IMR-90 (cell line): ENCODE measurements at regions not wholly inside any gene's neighbourhood (a gene's known extent, or its start where the extent isn't known, plus 50 kb on each side); places are given as distances from the start of the nearest gene placed in this dataset.

Experiments
- ATAC-seq: fragments of 200-7000 bp; cut with Tn5 transposase; 2 replicates; pipeline ENCODE4 v1.9.1; 2020; ENCODE audit warnings: low read depth, mild to moderate bottlenecking, moderate library complexity
- BruUV-seq: library from RNA; stranded (reverse); fragments of 400-500 nt; replicated peaks from 2 replicates; lab custom pipeline; 2021; lab: Mats Ljungman, UMichigan
- CTCF ChIA-PET: fragments of 300-600 bp; formaldehyde crosslinking; extraction: SDS; loops from one replicate; lab custom pipeline; 2021; ENCODE audit warnings: antibody characterized with exemption; lab: Yijun Ruan, JAX
- POLR2A ChIA-PET: fragments of 300-600 bp; sonication (Branson Sonifier 250); formaldehyde crosslinking; loops from one replicate; lab custom pipeline; 2022; ENCODE audit warnings: antibody characterized with exemption; ENCODE audit not compliant: unreplicated experiment; lab: Charles Lee
- DNase-seq: peaks from one replicate; pipeline ENCODE4 v3.0.0; 2013
- H2AFZ ChIP-seq: replicated peaks from 2 replicates; pipeline ENCODE3; 2013; ENCODE audit warnings: low read length, mild to moderate bottlenecking; ENCODE audit not compliant: poor library complexity
- H2AK5ac ChIP-seq: 2 replicates; pipeline ENCODE4 v1.6.1; 2013; ENCODE audit warnings: low read depth, low read length, inconsistent platforms
- H2AK9ac ChIP-seq: replicated peaks from 2 replicates; pipeline ENCODE3; 2013; ENCODE audit warnings: mild to moderate bottlenecking, low read depth, low read length, moderate library complexity; ENCODE audit not compliant: poor library complexity
- H2BK120ac ChIP-seq: 2 replicates; pipeline ENCODE4 v1.6.1; 2013; ENCODE audit warnings: low read depth, low read length, inconsistent platforms
- H2BK15ac ChIP-seq: 3 replicates; pipeline ENCODE4 v1.6.1; 2013; ENCODE audit warnings: low read depth, low read length, inconsistent platforms
- H2BK20ac ChIP-seq: 2 replicates; pipeline ENCODE4 v1.6.1; 2013; ENCODE audit warnings: low read depth, mild to moderate bottlenecking, inconsistent platforms, low read length, moderate library complexity
- H2BK5ac ChIP-seq: 2 replicates; pipeline ENCODE4 v1.6.1; 2013; ENCODE audit warnings: mild to moderate bottlenecking, low read depth, low read length, inconsistent platforms; ENCODE audit not compliant: poor library complexity, severe bottlenecking
- H3K14ac ChIP-seq: replicated peaks from 2 replicates; pipeline ENCODE4 v1.6.1; 2013; ENCODE audit warnings: low read depth, low read length, inconsistent platforms
- H3K18ac ChIP-seq: 2 replicates; pipeline ENCODE4 v1.6.1; 2013; ENCODE audit warnings: low read depth, low read length, control low read depth
- H3K23ac ChIP-seq: 2 replicates; pipeline ENCODE4 v1.6.1; 2013; ENCODE audit warnings: low read depth, low read length, inconsistent platforms
- H3K27ac ChIP-seq: 2 replicates; pipeline ENCODE4 v1.5.1; 2013; ENCODE audit warnings: mild to moderate bottlenecking, control low read depth, low read length; ENCODE audit not compliant: insufficient read depth
- H3K27me3 ChIP-seq: 2 replicates; pipeline ENCODE4 v1.6.1; 2013; ENCODE audit warnings: low read length; ENCODE audit not compliant: control insufficient read depth, insufficient read depth
- H3K36me3 ChIP-seq: 2 replicates; pipeline ENCODE4 v1.6.1; 2013; ENCODE audit warnings: low read length, mixed read lengths; ENCODE audit not compliant: control insufficient read depth, insufficient read depth
- H3K4ac ChIP-seq: 2 replicates; pipeline ENCODE4 v1.6.1; 2013; ENCODE audit warnings: low read depth, low read length, inconsistent platforms
- H3K4me1 ChIP-seq: 2 replicates; pipeline ENCODE4 v1.6.1; 2013; ENCODE audit warnings: low read length, mixed read lengths; ENCODE audit not compliant: control insufficient read depth, insufficient read depth
- H3K4me2 ChIP-seq: 2 replicates; pipeline ENCODE4 v1.6.1; 2013; ENCODE audit warnings: low read depth, mild to moderate bottlenecking, control low read depth, low read length, moderate library complexity
- H3K4me3 ChIP-seq: 2 replicates; pipeline ENCODE4 v1.5.1; 2013; ENCODE audit warnings: low read depth, mild to moderate bottlenecking, control low read depth, low read length, moderate library complexity; ENCODE audit not compliant: insufficient read depth
- H3K56ac ChIP-seq: 2 replicates; pipeline ENCODE4 v1.6.1; 2013; ENCODE audit warnings: low read length, inconsistent platforms; ENCODE audit not compliant: insufficient read depth; ENCODE audit errors: extremely low read depth
- H3K79me1 ChIP-seq, 2 experiments: 2 replicates each; pipeline ENCODE4 v1.6.1; 2013; ENCODE audit warnings: low read length in 2 of 2, inconsistent platforms in 1 of 2, low read depth in 1 of 2
- H3K9ac ChIP-seq: 2 replicates; pipeline ENCODE4 v1.6.1; 2013; ENCODE audit warnings: low read depth, low read length, control low read depth
- H3K9me1 ChIP-seq: 2 replicates; pipeline ENCODE4 v1.6.1; 2013; ENCODE audit warnings: low read length, inconsistent platforms; ENCODE audit not compliant: insufficient read depth
- H3K9me3 ChIP-seq: 2 replicates; pipeline ENCODE4 v1.6.1; 2013; ENCODE audit warnings: low read length; ENCODE audit not compliant: control insufficient read depth, insufficient read depth
- H4K20me1 ChIP-seq: 2 replicates; pipeline ENCODE4 v1.6.1; 2013; ENCODE audit warnings: low read length, inconsistent platforms; ENCODE audit not compliant: insufficient read depth
- H4K5ac ChIP-seq: 2 replicates; pipeline ENCODE4 v1.6.1; 2013; ENCODE audit warnings: mild to moderate bottlenecking, low read depth, low read length, control low read depth
- H4K8ac ChIP-seq, 2 experiments: 2 replicates each; pipeline ENCODE4 v1.6.1; 2013; ENCODE audit warnings: low read depth in 2 of 2, low read length in 2 of 2, control low read depth in 1 of 2, inconsistent platforms in 1 of 2
- H4K91ac ChIP-seq: 2 replicates; pipeline ENCODE4 v1.6.1; 2013; ENCODE audit warnings: low read depth, low read length, inconsistent platforms; ENCODE audit not compliant: insufficient read depth
- BHLHE40 ChIP-seq: fragments of 150-350 bp; IDR thresholded peaks from 2 replicates; pipeline ENCODE4 v1.6.1; 2016; ENCODE audit warnings: mild to moderate bottlenecking, low read depth, low read length
- CEBPB ChIP-seq: IDR thresholded peaks from 2 replicates; pipeline ENCODE4 v1.6.1; 2012; ENCODE audit warnings: low read depth, low read length, improper control_type of control experiment
- CTCF ChIP-seq: conservative IDR thresholded peaks from 2 replicates; pipeline ENCODE4 v1.5.1; 2012; ENCODE audit warnings: mild to moderate bottlenecking, low read depth, low read length, improper control_type of control experiment
- ELK1 ChIP-seq: fragments of 150-350 bp; IDR thresholded peaks from 2 replicates; pipeline ENCODE4 v1.6.1; 2016; ENCODE audit warnings: low read depth, mild to moderate bottlenecking, low read length, moderate library complexity, borderline replicate concordance
- FOS ChIP-seq: fragments of 150-350 bp; IDR thresholded peaks from 2 replicates; pipeline ENCODE4 v1.6.1; 2016; ENCODE audit warnings: low read depth, low read length
- MAZ ChIP-seq: IDR thresholded peaks from 2 replicates; pipeline ENCODE4 v1.6.1; 2012; ENCODE audit warnings: low read depth, mild to moderate bottlenecking, low read length, improper control_type of control experiment, moderate library complexity, borderline replicate concordance
- MXI1 ChIP-seq: IDR thresholded peaks from 2 replicates; pipeline ENCODE4 v1.6.1; 2012; ENCODE audit warnings: low read depth, mild to moderate bottlenecking, low read length, moderate library complexity, borderline replicate concordance
- RAD21 ChIP-seq: IDR thresholded peaks from 2 replicates; pipeline ENCODE4 v1.6.1; 2012; ENCODE audit warnings: low read length, improper control_type of control experiment
- RFX5 ChIP-seq: IDR thresholded peaks from 2 replicates; pipeline ENCODE4 v1.8.0; 2012; ENCODE audit warnings: low read depth, mild to moderate bottlenecking, low read length, moderate library complexity
- SMC3 ChIP-seq: fragments of 150-350 bp; IDR thresholded peaks from 2 replicates; pipeline ENCODE4 v1.6.1; 2016; ENCODE audit warnings: low read depth, mild to moderate bottlenecking, antibody characterized with exemption, low read length, moderate library complexity
- USF2 ChIP-seq: fragments of 150-350 bp; IDR thresholded peaks from 2 replicates; pipeline ENCODE4 v1.6.1; 2017; ENCODE audit warnings: mild to moderate bottlenecking, antibody characterized with exemption, low read length, low read depth
- WGBS, 2 experiments: methylation state at CpG; one replicate each; pipeline versions ENCODE4 v1.1.5 to v1.1.7; 2013; ENCODE audit warnings: missing lambda C conversion rate in 2 of 2; ENCODE audit not compliant: insufficient read length in 1 of 2; ENCODE audit errors: extremely low coverage in 2 of 2; 5-methylcytosine and 5-hydroxymethylcytosine counted together
- dilution Hi-C: fragments of 300-500 bp; cut with HindIII; formaldehyde crosslinking; loops from one replicate; pipeline ENCODE4 v1.14.3; 2018; ENCODE audit warnings: low sequenced_read_pairs; ENCODE audit not compliant: unreplicated experiment
- in situ Hi-C: fragments of 300-500 bp; cut with MboI; formaldehyde crosslinking; loops from 3 replicates; pipeline ENCODE4 v1.14.3; 2019; ENCODE audit warnings: low sequenced_read_pairs, inconsistent platforms, mixed read lengths
- intact Hi-C: fragments of 100-400 bp; cut with micrococcal nuclease; formaldehyde crosslinking; loops from 2 replicates; pipeline ENCODE4 v1.10.0; 2022

GRCh38 chr9:105091004-105091640 is 153.3 kb upstream of the SLC44A1 start:
- no peaks in the 10 kb centered on the region for H3K27me3 ChIP-seq
- no peaks in the 10 kb centered on the region for H3K9me1 ChIP-seq
- no peak overlapping the region for H2BK5ac ChIP-seq
- no peak overlapping the region for H3K4me2 ChIP-seq
- H3K4ac ChIP-seq: no peak overlapping the region
- no peak overlapping the region for H2AFZ ChIP-seq
- dilution Hi-C loops: no loop called here
- no peak overlapping the region for H2BK120ac ChIP-seq
- H3K36me3 ChIP-seq: no peaks in the 10 kb centered on the region
- TF ChIP-seq BHLHE40: no peak
- no peak for TF ChIP-seq FOS
- no peak for TF ChIP-seq CTCF
- no peak for TF ChIP-seq CEBPB
- TF ChIP-seq RAD21: no peak
- TF ChIP-seq ELK1: no peak
- TF ChIP-seq MAZ: no peak
- no peak for TF ChIP-seq USF2
- TF ChIP-seq RFX5: no peak
- TF ChIP-seq MXI1: no peak
- TF ChIP-seq SMC3: no peak
- no peak overlapping the region for H3K14ac ChIP-seq
- no peak overlapping the region for H3K4me3 ChIP-seq
- H3K18ac ChIP-seq: no peak overlapping the region
- H3K79me1 ChIP-seq: no peaks in the 10 kb centered on the region
- no peak overlapping the region for H3K9ac ChIP-seq
- no peak overlapping the region for H3K56ac ChIP-seq
- POLR2A ChIA-PET: no interaction called here
- H4K8ac ChIP-seq: no peak overlapping the region
- DNase-seq (no peak), ATAC-seq (no peak)
- WGBS, 2 experiments: 20% methylated on average over 1 of the region's 4 CpGs; no CpG with 5 or more reads in 1 of the 2 experiments
- no peaks in the 10 kb centered on the region for H4K20me1 ChIP-seq
- H2BK20ac ChIP-seq: no peak overlapping the region
- H2BK15ac ChIP-seq: no peak overlapping the region
- H3K4me1 ChIP-seq: no peaks in the 10 kb centered on the region
- H2AK9ac ChIP-seq: no peak overlapping the region
- H3K9me3 ChIP-seq: peaks cover 2% of the 10 kb centered on the region; the same call in 1 of the 2 replicates
- in situ Hi-C loops: no loop called here
- CTCF ChIA-PET: no interaction called here
- H2AK5ac ChIP-seq: no peak overlapping the region
- no peak overlapping the region for H3K27ac ChIP-seq
- intact Hi-C loops: no loop called here
- H4K5ac ChIP-seq: no peak overlapping the region
- no peak overlapping the region for H3K23ac ChIP-seq
- BruUV-seq: no TSS peak
- H4K91ac ChIP-seq: no peak overlapping the region
